H1 (cell line): ENCODE measurements at regions not wholly inside any gene's neighbourhood (a gene's known extent, or its start where the extent isn't known, plus 50 kb on each side); places are given as distances from the start of the nearest gene placed in this dataset.

Experiments
- E2F6 ChIP-seq: IDR thresholded peaks from 2 replicates; pipeline ENCODE4 v1.6.1; 2012; ENCODE audit warnings: inconsistent platforms

DNA sequence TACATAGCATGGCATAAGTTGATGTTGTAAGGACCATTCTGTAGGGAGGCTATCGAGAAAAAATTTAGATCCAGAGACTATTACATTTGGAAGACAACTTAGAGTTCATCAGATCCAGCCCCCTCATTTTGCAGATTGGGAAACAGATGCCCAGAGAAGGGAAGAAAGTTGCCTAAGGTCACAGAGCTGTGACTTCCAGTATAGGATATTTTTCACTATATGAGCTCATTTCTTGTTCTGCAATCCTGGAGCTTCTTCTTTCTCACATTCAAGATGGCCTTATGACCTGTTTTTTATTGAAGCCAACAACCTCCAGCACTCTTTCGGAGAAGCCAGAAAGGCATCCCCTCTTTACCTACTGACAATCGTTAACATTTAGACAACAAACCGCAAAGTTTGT is 421.8 kb upstream of the PLXNA2 start (continued):
- TF ChIP-seq E2F6: no peak
